BE2C (cell line): ENCODE measurements at regions not wholly inside any gene's neighbourhood (a gene's known extent, or its start where the extent isn't known, plus 50 kb on each side); places are given as distances from the start of the nearest gene placed in this dataset.

ENCODE experiments used
- DNase-seq: peaks from one replicate; pipeline ENCODE4 v3.0.0-alpha.2; 2020
- H3K27me3 ChIP-seq: fragments of 250-450 bp; sonication (Bioruptor Pico); 2 replicates; pipeline ENCODE4 v1.5.1; 2020; ENCODE audit warnings: mild to moderate bottlenecking
- H3K36me3 ChIP-seq: fragments of 250-450 bp; sonication (Bioruptor Pico); 2 replicates; pipeline ENCODE4 v1.5.1; 2020; ENCODE audit warnings: mild to moderate bottlenecking
- H3K4me1 ChIP-seq: fragments of 250-450 bp; sonication (Bioruptor Pico); 2 replicates; pipeline ENCODE4 v1.5.1; 2020
- H3K4me3 ChIP-seq: 2 replicates; pipeline ENCODE4 v1.5.1; 2011; ENCODE audit warnings: low read depth, low read length
- H3K9me3 ChIP-seq: fragments of 250-450 bp; sonication (Bioruptor Pico); 2 replicates; pipeline ENCODE4 v1.5.1; 2020
- TF ChIP-seq, protein P1 (sequence below): IDR thresholded peaks from 2 replicates; pipeline ENCODE4 v1.5.1; 2012; ENCODE audit warnings: mild to moderate bottlenecking, low read depth, low read length

DNA sequence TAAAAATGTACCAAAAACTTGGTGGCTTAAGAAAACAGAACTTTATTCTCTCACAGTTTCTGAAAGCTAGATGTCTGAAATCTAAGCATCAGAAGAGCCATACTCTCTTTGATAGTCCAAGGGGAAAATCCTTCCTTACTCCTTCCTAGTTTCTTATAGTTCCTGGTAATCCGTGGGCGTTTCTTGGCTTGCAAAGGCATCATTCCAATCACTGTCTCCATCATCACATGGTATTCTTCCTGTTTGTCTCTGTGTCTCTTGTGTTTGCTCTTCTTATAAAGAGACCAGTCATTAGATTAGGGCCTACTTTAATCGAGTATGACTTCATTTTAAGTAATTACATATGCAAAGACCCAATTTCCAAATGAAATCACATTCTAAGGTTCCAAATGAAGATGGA lies 118.9 kb upstream of the FSTL5 start:
- Histone ChIP-seq H3K36me3 (no peaks in the 10 kb centered on the region), H3K4me1 (no peaks in the 10 kb centered on the region), H3K27me3 (no peaks in the 10 kb centered on the region), H3K4me3 (no peak overlapping the region), H3K9me3 (no peaks in the 10 kb centered on the region)
- no peak for DNase-seq
- TF ChIP-seq, protein P1, sequence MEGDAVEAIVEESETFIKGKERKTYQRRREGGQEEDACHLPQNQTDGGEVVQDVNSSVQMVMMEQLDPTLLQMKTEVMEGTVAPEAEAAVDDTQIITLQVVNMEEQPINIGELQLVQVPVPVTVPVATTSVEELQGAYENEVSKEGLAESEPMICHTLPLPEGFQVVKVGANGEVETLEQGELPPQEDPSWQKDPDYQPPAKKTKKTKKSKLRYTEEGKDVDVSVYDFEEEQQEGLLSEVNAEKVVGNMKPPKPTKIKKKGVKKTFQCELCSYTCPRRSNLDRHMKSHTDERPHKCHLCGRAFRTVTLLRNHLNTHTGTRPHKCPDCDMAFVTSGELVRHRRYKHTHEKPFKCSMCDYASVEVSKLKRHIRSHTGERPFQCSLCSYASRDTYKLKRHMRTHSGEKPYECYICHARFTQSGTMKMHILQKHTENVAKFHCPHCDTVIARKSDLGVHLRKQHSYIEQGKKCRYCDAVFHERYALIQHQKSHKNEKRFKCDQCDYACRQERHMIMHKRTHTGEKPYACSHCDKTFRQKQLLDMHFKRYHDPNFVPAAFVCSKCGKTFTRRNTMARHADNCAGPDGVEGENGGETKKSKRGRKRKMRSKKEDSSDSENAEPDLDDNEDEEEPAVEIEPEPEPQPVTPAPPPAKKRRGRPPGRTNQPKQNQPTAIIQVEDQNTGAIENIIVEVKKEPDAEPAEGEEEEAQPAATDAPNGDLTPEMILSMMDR = no peak

DNA sequence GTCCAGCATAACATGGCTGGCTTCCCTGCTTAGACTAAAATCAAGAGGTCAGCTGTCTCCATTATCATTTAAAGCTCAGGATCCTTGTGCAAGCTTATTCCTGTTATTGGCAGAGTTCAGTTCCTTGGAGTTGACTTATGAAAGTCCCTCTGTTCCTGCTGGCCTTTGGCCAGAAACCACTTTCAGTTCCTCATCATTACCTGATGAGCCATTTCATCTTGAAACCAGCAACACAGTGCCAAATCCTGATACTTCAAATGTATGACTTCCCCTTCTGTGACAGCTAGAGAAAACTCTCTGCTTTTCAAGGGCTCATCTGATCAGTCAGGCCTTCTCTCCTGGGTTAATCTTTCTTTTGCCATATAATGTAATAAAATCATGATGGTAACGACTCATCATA lies 110.6 kb upstream of the FSTL5 start:
- Histone ChIP-seq H3K27me3 (no peaks in the 10 kb centered on the region), H3K9me3 (no peaks in the 10 kb centered on the region), H3K4me1 (no peaks in the 10 kb centered on the region), H3K4me3 (no peak overlapping the region), H3K36me3 (no peaks in the 10 kb centered on the region)
- DNase-seq = no peak
- TF ChIP-seq, protein P1 = no peak

DNA sequence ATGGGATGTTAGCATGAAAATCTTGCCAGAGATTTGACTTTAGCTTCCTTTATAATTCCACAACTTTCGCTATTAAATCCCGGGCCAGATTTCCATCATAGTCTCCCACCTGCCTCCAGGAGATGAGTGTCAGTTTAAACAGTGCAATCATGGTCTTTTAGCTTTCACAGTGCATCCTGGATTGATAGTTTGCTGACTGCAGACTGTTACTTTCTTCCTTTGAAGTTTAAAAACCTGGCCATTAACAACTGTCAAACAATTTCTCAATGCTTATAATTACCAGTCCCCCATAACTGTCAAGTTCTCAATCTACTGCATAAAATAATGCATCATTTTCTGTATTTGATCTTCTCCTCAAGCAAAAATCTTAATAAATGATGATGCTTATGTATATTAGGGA lies 108.4 kb upstream of the FSTL5 start:
- H3K4me1 ChIP-seq = no peaks in the 10 kb centered on the region
- H3K36me3 ChIP-seq = no peaks in the 10 kb centered on the region
- no peak for DNase-seq
- TF ChIP-seq, protein P1 = no peak
- H3K4me3 ChIP-seq = no peak overlapping the region
- no peaks in the 10 kb centered on the region for H3K9me3 ChIP-seq
- no peaks in the 10 kb centered on the region for H3K27me3 ChIP-seq

DNA sequence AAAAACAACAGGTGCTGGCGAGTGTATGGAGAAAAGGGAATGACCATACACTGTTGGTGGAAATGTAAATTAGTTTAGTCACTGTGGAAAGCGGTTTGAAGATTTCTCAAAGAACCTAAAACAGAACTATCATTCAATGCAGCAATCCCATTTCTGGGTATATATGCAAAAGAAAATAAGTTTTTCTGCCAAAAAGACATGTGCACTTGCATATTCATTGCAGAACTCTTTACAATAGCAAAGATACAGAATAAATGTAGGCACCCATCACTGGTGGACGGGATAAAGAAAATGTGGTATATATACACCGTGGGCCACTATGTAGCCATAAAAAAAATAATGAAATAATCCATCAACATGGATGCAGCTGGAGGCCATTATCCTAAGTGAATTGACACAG lies 105.1 kb upstream of the FSTL5 start:
- Histone ChIP-seq H3K4me3 (no peak overlapping the region), H3K9me3 (no peaks in the 10 kb centered on the region), H3K4me1 (no peaks in the 10 kb centered on the region), H3K36me3 (no peaks in the 10 kb centered on the region), H3K27me3 (no peaks in the 10 kb centered on the region)
- TF ChIP-seq, protein P1 = no peak
- DNase-seq = no peak

DNA sequence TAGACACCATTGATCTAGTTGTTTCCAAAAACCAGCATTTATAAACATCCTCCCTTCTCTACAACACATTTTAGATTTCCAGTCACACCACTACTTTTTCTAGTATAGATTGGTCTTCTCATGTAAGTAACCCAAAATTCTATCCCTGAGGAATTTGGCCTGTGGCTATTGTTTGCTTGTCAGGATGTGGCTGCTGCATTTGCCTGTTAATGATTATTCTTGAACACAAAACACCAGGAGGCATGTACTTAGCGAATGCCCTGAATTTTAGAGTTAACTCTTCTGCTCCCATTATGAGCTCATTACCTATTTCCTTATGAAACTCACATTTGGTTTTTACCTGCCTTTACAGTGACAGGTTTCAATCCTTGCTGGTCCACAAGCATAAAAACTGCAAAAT lies 102.0 kb upstream of the FSTL5 start:
- DNase-seq = no peak
- Histone ChIP-seq H3K9me3 (no peaks in the 10 kb centered on the region), H3K27me3 (no peaks in the 10 kb centered on the region), H3K36me3 (no peaks in the 10 kb centered on the region), H3K4me1 (no peaks in the 10 kb centered on the region), H3K4me3 (no peak overlapping the region)
- TF ChIP-seq, protein P1 = no peak

DNA sequence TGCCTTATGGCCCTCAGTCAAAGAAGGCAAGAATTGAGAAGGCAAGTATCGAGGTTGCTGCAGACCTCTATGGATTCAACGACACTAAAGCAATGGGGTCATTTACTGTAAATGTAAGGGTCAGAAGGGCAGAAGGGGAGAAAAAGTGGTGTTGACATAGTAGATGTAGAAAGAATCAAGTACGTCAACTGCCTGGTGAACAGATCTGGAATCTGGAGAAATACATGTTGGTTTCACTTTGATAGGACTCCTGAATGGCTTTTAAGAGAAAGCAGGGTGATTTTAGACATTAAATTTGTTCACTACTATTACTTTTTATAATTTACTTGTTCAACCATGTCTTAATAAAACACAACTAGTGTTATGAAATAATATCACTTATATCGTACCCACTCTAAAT lies 81.3 kb upstream of the FSTL5 start:
- Histone ChIP-seq H3K9me3 (no peaks in the 10 kb centered on the region; the same call in 1 of the 2 replicates), H3K27me3 (no peaks in the 10 kb centered on the region), H3K4me1 (no peaks in the 10 kb centered on the region), H3K36me3 (no peaks in the 10 kb centered on the region), H3K4me3 (no peak overlapping the region)
- no peak for DNase-seq
- TF ChIP-seq, protein P1 = no peak
